NCI-H2196 (cell line): ENCODE measurements at regions not wholly inside any gene's neighbourhood (a gene's known extent, or its start where the extent isn't known, plus 50 kb on each side); places are given as distances from the start of the nearest gene placed in this dataset.
"Not testable (repeated sequence)": the region's sequence is repeated elsewhere in the genome, so short reads cannot be mapped to it uniquely, and the experiment has no call there.

Experiments
- DNase-seq: peaks from one replicate; lab custom pipeline; 2025; ENCODE audit not compliant: unreplicated experiment; lab: John Stamatoyannopoulos, UW

GRCh38 chr14:55766071-55766470, 186.1 kb downstream of the KTN1 start:
- DNase-seq, result no peak

- no peak for DNase-seq
Measured at GRCh38 chr14:55767286-55767685, 187.3 kb downstream of the KTN1 start.

GRCh38 chr14:55769877-55770276, 189.9 kb downstream of the KTN1 start:
- DNase-seq, result no peak

GRCh38 chr14:55771242-55771981, 191.4 kb downstream of the KTN1 start:
- no peak for DNase-seq

- no peak for DNase-seq
Measured at GRCh38 chr14:55772486-55772885, 192.5 kb downstream of the KTN1 start.

DNA sequence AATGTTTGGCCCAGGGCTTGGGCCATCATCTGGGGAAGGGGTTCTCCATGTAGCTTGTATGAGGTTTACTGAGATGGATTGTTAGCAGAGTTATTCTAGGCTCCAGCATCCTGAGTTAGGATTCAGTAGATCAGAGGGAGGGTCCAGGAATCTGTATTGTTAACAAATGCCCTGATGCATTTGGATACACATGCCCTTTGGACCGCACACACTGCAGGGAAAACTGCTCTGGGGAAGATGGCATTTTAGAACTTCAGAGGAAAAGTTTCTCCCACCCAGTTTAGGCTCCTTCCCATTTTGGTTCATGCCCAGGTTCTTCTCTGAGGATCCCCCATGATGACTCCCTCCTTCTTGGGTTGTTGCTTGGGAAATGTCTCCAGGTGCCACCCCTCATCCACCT, 193.3 kb downstream of the KTN1 start:
- no peak for DNase-seq

GRCh38 chr14:55773984-55774545, 194.1 kb downstream of the KTN1 start:
- no peak for DNase-seq

GRCh38 chr14:55777877-55778276, 197.9 kb downstream of the KTN1 start:
- no peak for DNase-seq

DNA sequence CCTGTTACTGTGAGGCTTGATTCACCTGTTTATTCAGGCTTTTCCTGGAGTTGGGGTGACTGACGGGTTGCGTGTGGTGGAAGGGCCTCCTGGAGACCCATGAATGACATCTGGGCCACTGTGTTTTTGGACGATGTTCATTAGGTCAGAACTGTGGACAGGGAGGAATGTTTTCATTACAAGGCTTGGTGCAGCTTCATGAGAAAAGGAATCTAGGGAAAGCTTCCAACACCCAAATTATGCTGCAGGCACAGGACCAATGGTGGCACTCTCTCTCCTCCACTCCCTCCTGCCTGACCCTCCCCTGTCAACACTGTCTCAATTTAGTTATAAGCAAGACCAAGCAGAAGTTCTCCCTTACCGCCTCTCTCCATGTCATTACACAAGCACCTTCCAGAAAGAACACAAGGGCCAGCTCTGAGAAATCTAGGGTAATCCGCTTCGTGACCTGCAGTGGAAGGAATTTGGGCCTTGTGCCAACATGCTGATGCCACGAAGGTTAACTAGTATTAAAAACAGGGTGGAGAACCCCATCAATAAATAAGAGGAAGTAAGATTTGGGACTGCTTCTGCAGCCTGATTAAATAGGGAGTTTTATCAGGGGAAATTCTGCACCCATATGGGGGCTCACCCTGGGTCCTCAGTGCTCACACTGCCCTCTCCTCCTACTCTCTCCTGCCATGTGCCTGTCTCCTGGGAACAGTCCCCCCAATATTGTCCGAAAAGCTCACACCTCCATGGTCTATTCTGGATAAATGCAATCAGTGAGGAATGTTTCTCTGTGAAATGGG, 200.3 kb downstream of the KTN1 start:
- DNase-seq, result no peak

DNA sequence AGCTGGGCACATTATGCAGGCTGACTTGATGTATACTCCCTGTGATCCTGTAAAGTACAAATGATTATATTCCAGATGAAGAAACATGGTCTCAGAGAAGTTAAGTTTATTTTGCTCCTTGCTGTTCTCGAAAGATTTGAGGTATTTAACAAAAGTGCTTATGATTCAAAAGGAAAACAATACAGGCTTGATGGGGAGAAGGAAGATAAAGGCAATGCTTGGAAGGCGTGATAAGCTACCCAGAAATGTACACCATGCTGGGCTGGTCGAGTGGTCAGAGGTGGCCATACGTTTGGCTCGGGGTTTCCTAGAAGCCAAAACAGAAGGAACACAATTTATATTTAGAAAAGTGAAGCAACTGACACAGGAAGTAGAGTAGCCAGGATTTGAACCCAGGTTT, 201.0 kb downstream of the KTN1 start:
- no peak for DNase-seq

GRCh38 chr14:55782166-55782565, 202.2 kb downstream of the KTN1 start:
- DNase-seq, result no peak

DNA sequence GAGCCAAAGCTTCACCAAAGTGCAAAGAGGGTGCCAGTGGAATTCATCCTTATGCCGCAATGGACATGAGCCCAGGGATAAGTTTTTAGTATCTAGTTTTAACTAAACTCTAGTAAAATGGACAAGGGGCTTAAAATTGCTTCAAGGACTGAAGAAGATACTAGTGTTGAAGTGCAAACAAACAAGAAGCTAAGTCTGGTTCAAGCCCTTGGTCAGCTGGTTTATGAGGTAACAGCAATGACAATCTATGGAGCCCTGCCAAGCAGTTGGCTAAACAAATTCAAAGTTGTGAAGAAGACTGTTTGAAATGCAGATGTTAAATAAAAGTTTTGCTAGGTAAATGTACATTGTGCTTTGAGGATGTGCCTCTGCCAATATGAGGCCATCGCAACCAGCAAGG, 209.4 kb downstream of the KTN1 start:
- DNase-seq, result no peak

DNA sequence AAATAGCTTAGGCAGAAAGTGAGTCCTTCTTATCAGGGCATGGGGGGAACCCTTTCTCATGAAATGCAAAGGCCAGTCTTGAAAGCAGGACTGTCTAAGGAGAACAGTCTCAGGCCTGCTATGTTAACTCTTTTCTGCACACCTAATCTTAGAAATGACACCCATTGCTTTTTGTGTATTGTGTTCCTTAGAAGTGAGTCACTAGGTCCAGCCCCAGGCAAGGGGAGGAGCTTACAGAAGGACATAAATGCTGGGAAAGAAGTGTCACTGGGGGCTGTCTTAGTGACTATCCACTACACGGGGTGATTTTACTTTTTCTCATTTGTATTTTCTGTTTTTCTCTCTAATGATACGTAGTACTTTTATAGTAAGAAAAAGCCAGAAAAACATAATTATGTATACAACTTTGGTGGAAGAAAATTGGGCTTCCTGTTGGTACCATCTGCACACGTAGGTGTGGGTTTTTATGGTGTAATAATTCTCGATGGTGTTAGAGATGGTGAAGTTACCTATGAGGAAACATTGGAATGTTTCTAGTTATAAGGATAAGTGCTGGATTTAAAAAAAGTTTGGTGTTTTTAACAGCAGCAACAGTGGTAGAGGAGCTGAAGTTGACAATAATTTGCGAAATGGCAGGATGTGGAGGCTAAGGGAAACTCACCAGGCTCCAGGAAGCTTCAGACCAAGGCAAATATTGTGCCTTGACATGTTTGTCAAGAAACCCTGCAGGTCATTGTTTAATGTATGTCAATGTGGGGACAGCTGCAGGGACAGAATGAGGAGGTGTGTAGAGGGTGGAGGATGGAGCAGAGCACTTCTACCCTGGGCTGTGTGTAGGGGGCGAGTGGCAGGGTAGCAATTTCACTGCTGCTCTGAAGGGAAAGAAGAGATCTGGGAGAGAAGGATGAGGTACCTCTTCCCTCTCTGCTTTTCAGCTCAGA, 214.9 kb downstream of the KTN1 start:
- no peak for DNase-seq

- not testable (repeated sequence) for DNase-seq
Measured at GRCh38 chr14:55796513-55796912, 216.5 kb downstream of the KTN1 start.

GRCh38 chr14:55798406-55798805, 218.4 kb downstream of the KTN1 start:
- no peak for DNase-seq

- no peak for DNase-seq
Measured at GRCh38 chr14:55799508-55800095, 219.6 kb downstream of the KTN1 start.

DNA sequence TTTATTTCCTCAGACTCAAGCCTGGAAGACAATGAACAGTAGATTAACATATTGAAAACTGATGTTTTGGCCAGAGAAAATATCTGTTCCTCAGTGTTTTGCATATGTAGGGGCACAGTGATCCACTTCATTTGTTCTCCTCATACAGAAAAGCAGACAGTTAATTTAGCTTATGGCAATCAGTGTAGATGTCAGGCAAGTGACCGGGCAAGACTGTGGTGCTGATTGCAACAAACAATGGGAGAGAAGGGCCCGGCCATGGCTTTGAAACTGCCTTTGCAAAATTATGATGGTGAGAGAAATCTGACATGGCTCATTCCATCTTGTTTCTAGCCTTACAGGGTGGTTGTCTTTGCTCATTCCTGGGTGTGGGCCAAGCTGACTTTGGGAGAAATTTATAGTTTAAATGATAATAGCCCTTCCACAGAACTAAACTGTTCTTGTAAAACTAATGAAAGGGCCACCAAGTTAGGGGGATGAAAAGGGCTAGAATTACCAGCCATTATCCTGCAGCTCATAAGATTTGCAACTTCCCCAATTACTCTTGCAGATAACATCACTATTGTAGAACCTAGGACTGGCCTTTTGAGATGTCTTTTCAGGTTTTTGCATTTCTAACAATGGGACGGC, 220.3 kb downstream of the KTN1 start:
- DNase-seq, result no peak

DNA sequence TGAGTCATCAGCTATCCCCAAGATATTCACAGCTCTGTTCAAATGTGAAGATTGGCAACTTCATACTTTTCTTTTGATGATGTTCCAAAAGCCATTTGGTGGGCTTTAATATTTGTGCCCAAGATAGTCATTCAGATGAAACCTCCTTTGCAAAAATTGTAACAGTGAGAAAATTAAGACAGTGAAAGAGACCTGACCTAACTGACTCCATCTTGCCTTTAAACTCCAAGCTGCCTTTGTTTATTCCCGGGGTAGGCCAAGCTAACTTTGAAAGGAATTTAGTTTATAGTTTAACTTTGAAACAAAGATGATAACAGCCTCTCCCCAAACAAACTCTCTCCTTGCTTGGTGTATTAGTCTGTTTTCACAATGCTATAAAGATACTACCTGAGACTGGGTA, 221.1 kb downstream of the KTN1 start:
- no peak for DNase-seq

- no peak for DNase-seq
Measured at GRCh38 chr14:55802986-55803872, 223.2 kb downstream of the KTN1 start.
